H1 (cell line): ENCODE measurements at regions not wholly inside any gene's neighbourhood (a gene's known extent, or its start where the extent isn't known, plus 50 kb on each side); places are given as distances from the start of the nearest gene placed in this dataset.

Experiments
- ATF3 ChIP-seq: IDR thresholded peaks from 2 replicates; pipeline ENCODE4 v1.6.1; 2011; ENCODE audit warnings: low read depth, mild to moderate bottlenecking, low read length; ENCODE audit not compliant: insufficient read depth
- CTBP2 ChIP-seq: IDR thresholded peaks from 2 replicates; pipeline ENCODE4 v1.7.0; 2011; ENCODE audit warnings: borderline replicate concordance, mild to moderate bottlenecking, moderate library complexity, mixed read lengths, low read length; ENCODE audit not compliant: insufficient read depth, insufficient read length
- E2F6 ChIP-seq: IDR thresholded peaks from 2 replicates; pipeline ENCODE4 v1.6.1; 2012; ENCODE audit warnings: inconsistent platforms
- JUND ChIP-seq: IDR thresholded peaks from 2 replicates; pipeline ENCODE4 v1.6.1; 2011; ENCODE audit warnings: mild to moderate bottlenecking, improper control_type of control experiment, low read length
- MAFK ChIP-seq: IDR thresholded peaks from 2 replicates; pipeline ENCODE4 v1.6.1; 2012; ENCODE audit warnings: low read depth, mild to moderate bottlenecking, improper control_type of control experiment, low read length
- POU5F1 ChIP-seq: IDR thresholded peaks from 2 replicates; pipeline ENCODE4 v1.6.1; 2011; ENCODE audit warnings: low read depth, mild to moderate bottlenecking, low read length, moderate library complexity
- TCF12 ChIP-seq: IDR thresholded peaks from 2 replicates; pipeline ENCODE4 v1.6.1; 2011; ENCODE audit warnings: low read depth, mild to moderate bottlenecking, low read length
- TF ChIP-seq, protein P1 (sequence below): IDR thresholded peaks from 2 replicates; pipeline ENCODE4 v1.6.1; 2012; ENCODE audit warnings: inconsistent platforms
- TF ChIP-seq, protein P2 (sequence below), 3 experiments: IDR thresholded peaks; 1 replicate in 2 of 3; 2 replicates in 1 of 3; pipeline versions ENCODE4 v1.5.1 to v1.6.1; 2011; ENCODE audit warnings: low read length in 3 of 3, mild to moderate bottlenecking in 3 of 3, inconsistent platforms in 2 of 3, low read depth in 1 of 3, moderate library complexity in 1 of 3; ENCODE audit not compliant: insufficient read depth in 1 of 3; ENCODE audit errors: control extremely low read depth in 1 of 3

DNA sequence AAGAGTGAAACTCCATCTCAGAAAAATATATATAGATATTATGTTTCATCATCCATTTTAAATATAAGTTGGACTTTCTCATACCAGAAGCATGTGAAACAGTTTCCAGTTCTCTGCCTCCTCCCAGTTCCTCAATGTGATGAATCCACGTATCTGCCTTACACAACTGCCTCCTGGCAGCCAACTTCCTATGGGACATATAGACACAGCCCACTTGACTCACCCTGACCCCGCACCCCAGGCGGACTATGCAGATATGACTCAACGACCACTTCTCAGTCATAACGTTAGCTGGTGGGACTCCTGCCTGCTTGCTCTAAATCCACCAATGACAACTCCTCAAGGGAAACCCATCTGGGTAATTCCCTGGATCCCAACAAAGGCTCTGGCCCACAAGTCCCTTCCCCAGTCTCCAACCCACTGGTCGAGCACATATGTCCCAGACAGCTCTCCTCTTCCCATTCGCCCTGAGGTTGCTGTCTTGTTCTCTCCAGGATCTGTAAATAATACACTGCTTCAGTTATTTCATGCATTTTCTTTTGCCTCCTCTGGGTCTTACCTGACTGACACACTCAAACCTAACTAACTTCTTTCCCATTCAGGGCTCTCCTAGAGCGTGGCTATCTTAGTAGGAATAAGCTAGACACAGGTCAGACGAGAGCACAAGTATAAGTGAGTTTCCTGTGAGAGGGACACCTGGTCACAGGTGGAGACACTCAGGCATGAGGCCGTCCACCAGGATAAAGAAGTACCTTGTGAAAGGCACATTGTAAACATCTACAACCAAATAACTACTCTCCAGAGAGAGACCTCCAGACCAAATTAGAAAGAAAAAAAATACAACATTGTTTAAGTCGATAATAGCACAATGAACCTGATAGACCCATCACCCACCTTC is 548.5 kb downstream of the CD83 start (continued):
- no peak for TF ChIP-seq TCF12
- TF ChIP-seq POU5F1, result no peak
- TF ChIP-seq, protein P1, sequence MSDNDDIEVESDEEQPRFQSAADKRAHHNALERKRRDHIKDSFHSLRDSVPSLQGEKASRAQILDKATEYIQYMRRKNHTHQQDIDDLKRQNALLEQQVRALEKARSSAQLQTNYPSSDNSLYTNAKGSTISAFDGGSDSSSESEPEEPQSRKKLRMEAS, result no peak
- TF ChIP-seq JUND, result no peak
- no peak for TF ChIP-seq MAFK
- no peak for TF ChIP-seq E2F6
- TF ChIP-seq, protein P2, sequence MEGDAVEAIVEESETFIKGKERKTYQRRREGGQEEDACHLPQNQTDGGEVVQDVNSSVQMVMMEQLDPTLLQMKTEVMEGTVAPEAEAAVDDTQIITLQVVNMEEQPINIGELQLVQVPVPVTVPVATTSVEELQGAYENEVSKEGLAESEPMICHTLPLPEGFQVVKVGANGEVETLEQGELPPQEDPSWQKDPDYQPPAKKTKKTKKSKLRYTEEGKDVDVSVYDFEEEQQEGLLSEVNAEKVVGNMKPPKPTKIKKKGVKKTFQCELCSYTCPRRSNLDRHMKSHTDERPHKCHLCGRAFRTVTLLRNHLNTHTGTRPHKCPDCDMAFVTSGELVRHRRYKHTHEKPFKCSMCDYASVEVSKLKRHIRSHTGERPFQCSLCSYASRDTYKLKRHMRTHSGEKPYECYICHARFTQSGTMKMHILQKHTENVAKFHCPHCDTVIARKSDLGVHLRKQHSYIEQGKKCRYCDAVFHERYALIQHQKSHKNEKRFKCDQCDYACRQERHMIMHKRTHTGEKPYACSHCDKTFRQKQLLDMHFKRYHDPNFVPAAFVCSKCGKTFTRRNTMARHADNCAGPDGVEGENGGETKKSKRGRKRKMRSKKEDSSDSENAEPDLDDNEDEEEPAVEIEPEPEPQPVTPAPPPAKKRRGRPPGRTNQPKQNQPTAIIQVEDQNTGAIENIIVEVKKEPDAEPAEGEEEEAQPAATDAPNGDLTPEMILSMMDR (IDR thresholded peaks at IDR 0.05; ENCODE audit: control extremely low read depth in 1 of 3, insufficient read depth in 1 of 3, low read depth in 1 of 3, low read length in 3 of 3), result no peak
- no peak for TF ChIP-seq CTBP2
- TF ChIP-seq ATF3, result no peak
